ENCODE measurements at regions not wholly inside any gene's neighbourhood (a gene's known extent, or its start where the extent isn't known, plus 50 kb on each side); places are given as distances from the start of the nearest gene placed in this dataset.

GRCh38 chr7:155913291-155913690 lies 101.0 kb upstream of the SHH start:
- TF ChIP-seq CTCF (IDR thresholded peaks at IDR 0.05) (no peak), EZH2 (IDR thresholded peaks at IDR 0.05; ENCODE audit: borderline replicate concordance, insufficient read depth, low read depth, low read length, poor library complexity, severe bottlenecking) (no peak)

Data from B cell (primary cell).